HEK293T (cell line): ENCODE measurements at regions not wholly inside any gene's neighbourhood (a gene's known extent, or its start where the extent isn't known, plus 50 kb on each side); places are given as distances from the start of the nearest gene placed in this dataset.

Experiments used
- FOXA1 ChIP-seq: fragments of 450-650 bp; IDR thresholded peaks from 2 replicates; pipeline ENCODE4 v1.6.1; 2016; ENCODE audit warnings: mild to moderate bottlenecking
- TARDBP ChIP-seq: fragments of 450-650 bp; IDR thresholded peaks from 2 replicates; pipeline ENCODE4 v1.6.1; 2016

GRCh38 chr1:170267317-170267716, 121.6 kb downstream of the NTMT2 start:
- TF ChIP-seq TARDBP (no peak), FOXA1 (no peak)
